K562 (cell line): ENCODE measurements at regions not wholly inside any gene's neighbourhood (a gene's known extent, or its start where the extent isn't known, plus 50 kb on each side); places are given as distances from the start of the nearest gene placed in this dataset.

Experiments used
- ATAC-seq: fragments of 200-7000 bp; cut with Tn5 transposase; 3 replicates; pipeline ENCODE4 v1.9.1; 2020; ENCODE audit warnings: moderate library complexity
- BruUV-seq: library from RNA; stranded (reverse); fragments of 400-500 nt; replicated peaks from 2 replicates; lab custom pipeline; 2021; lab: Mats Ljungman, UMichigan
- CTCF ChIA-PET: fragments of 300-600 bp; formaldehyde crosslinking; extraction: SDS; loops from one replicate; lab custom pipeline; 2021; ENCODE audit warnings: low intra/inter-chr PET ratio; lab: Yijun Ruan, JAX
- POLR2A ChIA-PET: fragments of 300-600, 350-650 bp; sonication (Branson Sonifier 250); formaldehyde crosslinking; extraction: SDS; loops from one replicate; lab custom pipeline; 2021; ENCODE audit warnings: antibody characterized with exemption, inconsistent platforms; lab: Yijun Ruan, JAX
- DNase-seq, 4 experiments: peaks; one replicate each; pipeline versions ENCODE4 v3.0.0 to v3.0.0-alpha.2; 2011 to 2018; ENCODE audit warnings: low spot score in 3 of 4, mixed read lengths in 3 of 4; ENCODE audit errors: extremely low read depth in 1 of 4
- FAIRE-seq: peaks from 2 replicates; lab custom pipeline; 2011; peaks lifted over from hg19 to GRCh38; lab: Jason Lieb, UNC
- H2AFZ ChIP-seq: 2 replicates; pipeline ENCODE4 v1.6.0; 2011; ENCODE audit warnings: low read depth, low read length, control low read depth, inconsistent platforms
- H3K27ac ChIP-seq: fragments of 200-600 bp; 3 replicates; pipeline ENCODE4 v1.8.0; 2011; ENCODE audit warnings: low read depth, mild to moderate bottlenecking, control low read depth, inconsistent platforms, low read length, moderate library complexity, mixed read lengths; ENCODE audit errors: extremely low read depth
- H3K27me3 ChIP-seq, 2 experiments: fragments of 300-600 bp in 1 of 2; 2 replicates in 1 of 2; 3 replicates in 1 of 2; pipeline versions ENCODE4 v1.6.0 to v1.8.0; 2011; ENCODE audit warnings: inconsistent platforms in 2 of 2, low read length in 2 of 2, mild to moderate bottlenecking in 1 of 2, mixed read lengths in 1 of 2, moderate library complexity in 1 of 2; ENCODE audit not compliant: control insufficient read depth in 2 of 2, insufficient read depth in 2 of 2
- H3K36me3 ChIP-seq: fragments of 300-600 bp; 3 replicates; pipeline ENCODE4 v1.8.0; 2011; ENCODE audit warnings: mild to moderate bottlenecking, low read length, inconsistent platforms; ENCODE audit not compliant: control insufficient read depth, insufficient read depth
- H3K4me1 ChIP-seq, 2 experiments: fragments of 200-600 bp in 1 of 2; replicated peaks in 1 of 2; 2 replicates in 1 of 2; 3 replicates in 1 of 2; pipeline versions ENCODE4 v1.5.1 to v1.8.0; 2011; ENCODE audit warnings: inconsistent platforms in 2 of 2, low read length in 2 of 2, mild to moderate bottlenecking in 1 of 2, mixed read lengths in 1 of 2, moderate library complexity in 1 of 2; ENCODE audit not compliant: control insufficient read depth in 2 of 2, insufficient read depth in 2 of 2
- H3K4me2 ChIP-seq: 2 replicates; pipeline ENCODE4 v1.6.1; 2011; ENCODE audit warnings: low read length, control low read depth, inconsistent platforms, mixed read lengths; ENCODE audit not compliant: insufficient read depth
- H3K4me3 ChIP-seq: fragments of 200-600 bp; sonication (generic), shearing (Covaris generic); 2 replicates; pipeline ENCODE4 v1.5.1; 2016; ENCODE audit warnings: control low read depth, inconsistent platforms
- H3K79me2 ChIP-seq: fragments of 200-600 bp; 3 replicates; pipeline ENCODE4 v1.8.0; 2011; ENCODE audit warnings: low read length, inconsistent platforms; ENCODE audit not compliant: control insufficient read depth, insufficient read depth
- H3K9ac ChIP-seq, 2 experiments: 2 replicates each; pipeline versions ENCODE4 v1.6.0 to v1.6.1; 2011; ENCODE audit warnings: low read depth in 2 of 2, low read length in 2 of 2, control low read depth in 1 of 2, inconsistent platforms in 1 of 2, mild to moderate bottlenecking in 1 of 2, mixed read lengths in 1 of 2; ENCODE audit not compliant: insufficient read depth in 1 of 2
- H3K9me1 ChIP-seq: one replicate; pipeline ENCODE4 v1.6.0; 2011; ENCODE audit warnings: inconsistent platforms, mild to moderate bottlenecking, low read length, moderate library complexity; ENCODE audit not compliant: control insufficient read depth, insufficient read depth
- H3K9me3 ChIP-seq: replicated peaks from 2 replicates; pipeline ENCODE4 v1.5.1; 2011; ENCODE audit warnings: low read depth, low read length, inconsistent platforms; ENCODE audit not compliant: control insufficient read depth, insufficient read depth
- H4K20me1 ChIP-seq: replicated peaks from 2 replicates; pipeline ENCODE4 v1.6.1; 2011; ENCODE audit warnings: low read length, inconsistent platforms, mixed read lengths; ENCODE audit not compliant: control insufficient read depth, insufficient read depth
- ATF1 ChIP-seq, 2 experiments: fragments of 450-650 bp in 1 of 2; IDR thresholded peaks; 2 replicates each; pipeline ENCODE4 v1.6.1; 2016; ENCODE audit warnings: missing compliant biosample characterization in 1 of 2, missing genetic modification characterization in 1 of 2
- ELK3 ChIP-seq: fragments of 450-650 bp; formaldehyde crosslinking; IDR thresholded peaks from 2 replicates; pipeline ENCODE4 v1.4.0; 2020; ENCODE audit warnings: mild to moderate bottlenecking
- HMG20A ChIP-seq: fragments of 450-650 bp; formaldehyde crosslinking; conservative IDR thresholded peaks from 2 replicates; pipeline ENCODE4 v1.4.0; 2020; ENCODE audit warnings: mild to moderate bottlenecking, mixed read lengths
- SAFB ChIP-seq: fragments of 200-400 bp; formaldehyde crosslinking; IDR thresholded peaks from 2 replicates; pipeline ENCODE4 v1.6.1; 2017; ENCODE audit warnings: low read depth, low read length, borderline replicate concordance
- USF1 ChIP-seq: sonication (generic); formaldehyde crosslinking; IDR thresholded peaks from 2 replicates; pipeline ENCODE4 v1.9.0; 2022; ENCODE audit warnings: mild to moderate bottlenecking, missing genetic modification reagents
- ZEB2 ChIP-seq: fragments of 450-650 bp; IDR thresholded peaks from 2 replicates; pipeline ENCODE4 v1.6.1; 2016
- ZNF668 ChIP-seq: fragments of 250-450 bp; sonication (Bioruptor Pico); IDR thresholded peaks from 2 replicates; pipeline ENCODE4 v1.8.0; 2022; ENCODE audit warnings: mild to moderate bottlenecking, inconsistent platforms
- WGBS: fragments of 100-300 bp; shearing (Covaris generic); methylation state at CpG from one replicate; pipeline ENCODE4 v1.1.6; 2016; ENCODE audit warnings: low coverage, mixed read lengths; ENCODE audit not compliant: insufficient coverage; ENCODE audit errors: missing lambda C conversion rate; 5-methylcytosine and 5-hydroxymethylcytosine counted together
- in situ Hi-C: fragments of 300-500 bp; cut with MboI; formaldehyde crosslinking; loops from 4 replicates; pipeline ENCODE4 v1.15.0; 2018; ENCODE audit warnings: inconsistent platforms, mixed read lengths
- intact Hi-C: fragments of 100-400 bp; cut with micrococcal nuclease; formaldehyde crosslinking; loops from 2 replicates; pipeline ENCODE4 v1.14.2; 2022

GRCh38 chr12:84464616-84465015 lies 448.0 kb downstream of the SLC6A15 start:
- H3K36me3 ChIP-seq, result no peaks in the 10 kb centered on the region
- no peak overlapping the region for H3K4me3 ChIP-seq
- H3K27me3 ChIP-seq, result no peaks in the 10 kb centered on the region
- no peak overlapping the region for H3K4me2 ChIP-seq
- DNase-seq (no peak), ATAC-seq (no peak), FAIRE-seq (no peak)
- ChIA-PET CTCF (no interaction called here), POLR2A (no interaction called here)
- H3K9ac ChIP-seq, result no peak overlapping the region
- no peaks in the 10 kb centered on the region for H4K20me1 ChIP-seq
- H3K4me1 ChIP-seq, result no peaks in the 10 kb centered on the region
- no peaks in the 10 kb centered on the region for H3K79me2 ChIP-seq
- H3K9me3 ChIP-seq, result no peaks in the 10 kb centered on the region
- no peaks in the 10 kb centered on the region for H3K9me1 ChIP-seq
- no peak overlapping the region for H3K27ac ChIP-seq
- H2AFZ ChIP-seq, result no peak overlapping the region
- no TSS peak for BruUV-seq
- 0% methylated on average over 4 of the region's 5 CpGs for WGBS
- TF ChIP-seq SAFB (no peak), USF1 (CRISPR knock-in tag) (no peak), HMG20A (CRISPR knock-in tag) (no peak), ZNF668 (no peak), ELK3 (no peak), ATF1 (CRISPR knock-in tag; IDR thresholded peaks at IDR 0.05) (no peak), ATF1 (tag; IDR thresholded peaks at IDR 0.05) (no peak), ZEB2 (no peak)
- intact Hi-C loops, result no loop called here
- in situ Hi-C loops, result no loop called here
